Smooth muscle cell (in vitro differentiated cells): ENCODE measurements at regions not wholly inside any gene's neighbourhood (a gene's known extent, or its start where the extent isn't known, plus 50 kb on each side); places are given as distances from the start of the nearest gene placed in this dataset.

ENCODE experiments used
- DNase-seq: peaks from one replicate; lab custom pipeline; 2025; ENCODE audit not compliant: unreplicated experiment; lab: John Stamatoyannopoulos, UW
- H2AFZ ChIP-seq: fragments of 200-600 bp; sonication (generic); 2 replicates; pipeline ENCODE4 v1.6.0; 2016; ENCODE audit warnings: antibody characterized with exemption, low read depth, mild to moderate bottlenecking
- H3F3A ChIP-seq: fragments of 200-600 bp; sonication (generic); 2 replicates; pipeline ENCODE4 v1.6.0; 2017; ENCODE audit warnings: antibody characterized with exemption, low read depth
- H3K27ac ChIP-seq: fragments of 200-600 bp; sonication (generic); 2 replicates; pipeline ENCODE4 v1.5.1; 2016; ENCODE audit warnings: low read depth, mild to moderate bottlenecking
- H3K27me3 ChIP-seq: fragments of 200-600 bp; sonication (generic); 2 replicates; pipeline ENCODE4 v1.6.1; 2016; ENCODE audit warnings: low read depth, mild to moderate bottlenecking
- H3K36me3 ChIP-seq: fragments of 200-600 bp; sonication (generic); 2 replicates; pipeline ENCODE4 v1.5.1; 2016; ENCODE audit warnings: low read depth
- H3K4me1 ChIP-seq: fragments of 200-600 bp; sonication (generic); 2 replicates; pipeline ENCODE4 v1.5.1; 2016; ENCODE audit warnings: low read depth
- H3K4me2 ChIP-seq: fragments of 200-600 bp; sonication (generic); 2 replicates; pipeline ENCODE4 v1.6.0; 2016; ENCODE audit warnings: mild to moderate bottlenecking
- H3K4me3 ChIP-seq: fragments of 200-600 bp; sonication (generic); 2 replicates; pipeline ENCODE4 v1.5.1; 2016; ENCODE audit warnings: mild to moderate bottlenecking
- H3K79me2 ChIP-seq: fragments of 200-600 bp; sonication (generic); 2 replicates; pipeline ENCODE4 v1.6.0; 2016; ENCODE audit warnings: low read depth, mild to moderate bottlenecking
- H3K9ac ChIP-seq: fragments of 200-600 bp; sonication (generic); 2 replicates; pipeline ENCODE4 v1.6.0; 2016; ENCODE audit warnings: low read depth
- H3K9me3 ChIP-seq: fragments of 200-600 bp; sonication (generic); replicated peaks from 2 replicates; pipeline ENCODE4 v1.5.1; 2016; ENCODE audit warnings: low read depth
- H4K20me1 ChIP-seq: fragments of 200-600 bp; sonication (generic); 2 replicates; pipeline ENCODE4 v1.6.0; 2016; ENCODE audit warnings: low read depth
- CTCF ChIP-seq: fragments of 200-600 bp; sonication (generic); IDR thresholded peaks from 2 replicates; pipeline ENCODE4 v1.5.1; 2017; ENCODE audit warnings: borderline replicate concordance, mild to moderate bottlenecking, antibody characterized with exemption; ENCODE audit not compliant: insufficient read depth, poor library complexity, severe bottlenecking
- WGBS: methylation state at CpG from one replicate; pipeline ENCODE4 v1.1.7; 2016; ENCODE audit warnings: low lambda C conversion rate; 5-methylcytosine and 5-hydroxymethylcytosine counted together

- no peaks in the 10 kb centered on the region for H3K79me2 ChIP-seq
- H3K9ac ChIP-seq, result no peak overlapping the region
- H3K9me3 ChIP-seq, result no peaks in the 10 kb centered on the region
- no peak overlapping the region for H3K4me3 ChIP-seq
- H3K27ac ChIP-seq, result no peak overlapping the region
- H2AFZ ChIP-seq, result no peak overlapping the region
- no peaks in the 10 kb centered on the region for H3K27me3 ChIP-seq
- H3K4me2 ChIP-seq, result no peak overlapping the region
- H3K4me1 ChIP-seq, result no peaks in the 10 kb centered on the region
- no peak for TF ChIP-seq CTCF
- H3F3A ChIP-seq, result no peaks in the 10 kb centered on the region
- DNase-seq, result no peak
- H4K20me1 ChIP-seq, result no peaks in the 10 kb centered on the region
- H3K36me3 ChIP-seq, result no peaks in the 10 kb centered on the region
Measured at GRCh38 chr21:19566975-19567374, 1163.4 kb upstream of the TMPRSS15 start.

GRCh38 chr21:19577381-19577780 lies 1173.8 kb upstream of the TMPRSS15 start:
- no peak for TF ChIP-seq CTCF
- Histone ChIP-seq H3K9me3 (no peaks in the 10 kb centered on the region), H3K4me3 (no peak overlapping the region), H3K27ac (no peak overlapping the region), H2AFZ (no peak overlapping the region), H3K9ac (no peak overlapping the region), H3K36me3 (no peaks in the 10 kb centered on the region), H4K20me1 (no peaks in the 10 kb centered on the region), H3K27me3 (no peaks in the 10 kb centered on the region), H3K4me2 (no peak overlapping the region), H3K79me2 (no peaks in the 10 kb centered on the region), H3F3A (no peaks in the 10 kb centered on the region), H3K4me1 (no peaks in the 10 kb centered on the region)
- no peak for DNase-seq
- 68% methylated on average over 3 of the region's 3 CpGs for WGBS

GRCh38 chr21:19590044-19590443 lies 1186.5 kb upstream of the TMPRSS15 start:
- Histone ChIP-seq H2AFZ (no peak overlapping the region), H3K9me3 (no peaks in the 10 kb centered on the region), H3K4me3 (no peak overlapping the region), H3K27me3 (no peaks in the 10 kb centered on the region), H3K27ac (no peak overlapping the region), H3K36me3 (no peaks in the 10 kb centered on the region), H3K4me1 (no peaks in the 10 kb centered on the region), H3K79me2 (no peaks in the 10 kb centered on the region), H4K20me1 (no peaks in the 10 kb centered on the region), H3K4me2 (no peak overlapping the region), H3K9ac (no peak overlapping the region), H3F3A (no peaks in the 10 kb centered on the region)
- DNase-seq, result no peak
- no peak for TF ChIP-seq CTCF

DNA sequence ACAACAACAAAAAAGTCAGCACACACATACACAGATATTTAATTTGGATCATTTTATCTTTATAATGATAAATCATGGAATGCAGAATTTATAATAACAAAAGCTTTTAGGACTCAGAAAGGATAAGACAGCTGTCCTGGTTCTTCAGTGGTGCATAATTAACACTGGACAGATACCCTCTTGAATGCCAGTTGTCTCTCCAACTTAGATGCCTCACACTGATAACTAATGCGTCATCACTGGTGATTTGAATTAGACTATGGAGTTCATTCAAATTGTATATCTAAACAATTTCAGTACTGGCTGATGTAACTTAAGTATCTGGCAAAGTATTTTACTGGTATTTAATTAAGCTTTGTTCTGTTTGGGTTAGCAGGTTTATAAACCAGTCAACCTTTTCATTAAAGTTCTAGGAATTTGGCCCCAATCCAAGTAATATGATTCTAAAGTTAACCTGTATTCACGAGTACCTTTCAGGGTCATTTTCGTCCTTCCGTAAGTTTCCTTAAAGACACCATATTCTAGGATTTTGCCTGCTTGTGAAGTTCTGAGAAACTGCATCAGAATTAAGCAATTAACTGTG lies 1199.5 kb upstream of the TMPRSS15 start:
- H3K4me1 ChIP-seq, result no peaks in the 10 kb centered on the region
- H3F3A ChIP-seq, result no peaks in the 10 kb centered on the region
- no peaks in the 10 kb centered on the region for H4K20me1 ChIP-seq
- TF ChIP-seq CTCF, result no peak
- H3K9ac ChIP-seq, result no peak overlapping the region
- no peak overlapping the region for H2AFZ ChIP-seq
- no peak overlapping the region for H3K4me2 ChIP-seq
- H3K4me3 ChIP-seq, result no peak overlapping the region
- no peaks in the 10 kb centered on the region for H3K27me3 ChIP-seq
- no peak for DNase-seq
- no peaks in the 10 kb centered on the region for H3K36me3 ChIP-seq
- no peaks in the 10 kb centered on the region for H3K9me3 ChIP-seq
- H3K79me2 ChIP-seq, result no peaks in the 10 kb centered on the region
- WGBS, result 91% methylated on average over 4 of the region's 4 CpGs
- H3K27ac ChIP-seq, result no peak overlapping the region
